Stomach (tissue), 8 donors: ENCODE measurements at regions not wholly inside any gene's neighbourhood (a gene's known extent, or its start where the extent isn't known, plus 50 kb on each side); places are given as distances from the start of the nearest gene placed in this dataset.

Source experiments
- DNase-seq, 2 donors: peaks; one replicate each; pipeline versions ENCODE4 v3.0.0 to v3.0.0-alpha.2; 2013 to 2019
- H3K27ac ChIP-seq, 5 donors: fragments of 200-600 bp in 4 of 5; sonication (generic) in 4 of 5; one replicate each; pipeline ENCODE4 v1.5.1; 2013 to 2019; ENCODE audit warnings: mild to moderate bottlenecking in 1 of 5, moderate library complexity in 1 of 5
- H3K27me3 ChIP-seq, 3 donors: fragments of 200-600 bp; sonication (generic); one replicate each; pipeline ENCODE4 v1.5.1; 2017 to 2019; ENCODE audit warnings: mixed run types in 1 of 3
- H3K36me3 ChIP-seq, 4 donors: fragments of 200-600 bp; sonication (generic); 1 replicate in 3 of 4; 2 replicates in 1 of 4; pipeline ENCODE4 v1.5.1; 2016 to 2019
- H3K4me1 ChIP-seq, 4 donors: fragments of 200-600 bp; sonication (generic); one replicate each; pipeline ENCODE4 v1.5.1; 2016 to 2019
- H3K4me3 ChIP-seq, 4 donors: fragments of 200-600 bp; sonication (generic) in 3 of 4; one replicate each; pipeline ENCODE4 v1.5.1; 2016 to 2019; ENCODE audit warnings: mild to moderate bottlenecking in 1 of 4
- H3K9me3 ChIP-seq, 4 donors: fragments of 200-600 bp; sonication (generic); one replicate each; pipeline ENCODE4 v1.5.1; 2016 to 2019
- CTCF ChIP-seq, 7 experiments: fragments of 450-650 bp in 4 of 7; fragments of 200-600 bp in 3 of 7; sonication (generic) in 3 of 7; IDR thresholded peaks; one replicate each; pipeline ENCODE4 v1.5.1; 2016 to 2019; ENCODE audit warnings: antibody characterized with exemption in 7 of 7, control low read depth in 2 of 7, mild to moderate bottlenecking in 1 of 7
- EP300 ChIP-seq: sonication (generic); formaldehyde crosslinking; IDR thresholded peaks from one replicate; pipeline ENCODE4 v1.6.1; 2017; ENCODE audit warnings: antibody characterized with exemption
- POLR2A ChIP-seq, 4 donors: fragments of 450-650 bp; IDR thresholded peaks; one replicate each; pipeline ENCODE4 v1.6.1; 2016; ENCODE audit warnings: antibody characterized with exemption in 4 of 4, control low read depth in 2 of 4, mild to moderate bottlenecking in 1 of 4, moderate library complexity in 1 of 4
- POLR2AphosphoS5 ChIP-seq, 3 donors: sonication (generic); formaldehyde crosslinking; IDR thresholded peaks; one replicate each; pipeline ENCODE4 v1.6.1; 2016; ENCODE audit warnings: antibody characterized with exemption in 3 of 3
- WGBS, 5 donors: extraction: QIAGEN DNeasy Blood & Tissue Kit in 3 of 5; methylation state at CpG; one replicate each; pipeline versions ENCODE4 v1.1.5 to v1.1.7; 2013 to 2018; 5-methylcytosine and 5-hydroxymethylcytosine counted together
- intact Hi-C: fragments of 100-400 bp; cut with DNase I; formaldehyde crosslinking; loops from one replicate; pipeline ENCODE4 v1.15.1; 2023; ENCODE audit warnings: low total_unique reads
- donor health status: healthy with polysubstance abuse.
- donor health status: Bipolar disorder and iron deficiency.
- donor health status: healthy.

- DNase-seq = no peak
- TF ChIP-seq CTCF (IDR thresholded peaks at IDR 0.05) = no peak
- TF ChIP-seq POLR2A (IDR thresholded peaks at IDR 0.05) = no peak
- TF ChIP-seq POLR2AphosphoS5 (IDR thresholded peaks at IDR 0.05) = no peak
- TF ChIP-seq EP300 = no peak
- H3K27ac ChIP-seq = no peak overlapping the region
- intact Hi-C loops = no loop called here
- H3K4me3 ChIP-seq = no peak overlapping the region
- no peaks in the 10 kb centered on the region for H3K36me3 ChIP-seq
- H3K27me3 ChIP-seq = no peaks in the 10 kb centered on the region
- 90 to 100% (median 96%) methylated on average over 1 of the region's 1 CpG for WGBS, 5 donors
- no peaks in the 10 kb centered on the region for H3K9me3 ChIP-seq
- peaks cover 3 to 6% (median 4%) of the 10 kb centered on the region in 4 donors for H3K4me1 ChIP-seq
Observed at GRCh38 chr15:31164573-31164912, 63.0 kb upstream of the TRPM1 start.

- no peak for DNase-seq
- Histone ChIP-seq H3K27me3 (no peaks in the 10 kb centered on the region), H3K4me1 (no peaks in the 10 kb centered on the region), H3K9me3 (no peaks in the 10 kb centered on the region), H3K36me3 (no peaks in the 10 kb centered on the region), H3K27ac (no peak overlapping the region), H3K4me3 (no peak overlapping the region)
- intact Hi-C loops = no loop called here
- 87 to 98% (median 90%) methylated on average over 2 to 7 of the region's 7 CpGs for WGBS, 5 donors
- TF ChIP-seq CTCF (IDR thresholded peaks at IDR 0.05) (no peak), EP300 (no peak), POLR2A (IDR thresholded peaks at IDR 0.05) (no peak), POLR2AphosphoS5 (IDR thresholded peaks at IDR 0.05) (no peak)
Observed at GRCh38 chr15:31169558-31169957, 68.0 kb upstream of the TRPM1 start.

GRCh38 chr15:31171731-31172130, 70.2 kb upstream of the TRPM1 start:
- DNase-seq = no peak
- H3K27me3 ChIP-seq = no peaks in the 10 kb centered on the region
- H3K4me1 ChIP-seq = no peaks in the 10 kb centered on the region
- TF ChIP-seq EP300 = no peak
- no peak for TF ChIP-seq POLR2A (IDR thresholded peaks at IDR 0.05)
- no peaks in the 10 kb centered on the region for H3K36me3 ChIP-seq
- no peak overlapping the region for H3K27ac ChIP-seq
- H3K4me3 ChIP-seq = no peak overlapping the region
- intact Hi-C loops = no loop called here
- no peaks in the 10 kb centered on the region for H3K9me3 ChIP-seq
- WGBS, 5 donors = 88 to 92% (median 92%) methylated on average over 7 to 8 of the region's 8 CpGs

GRCh38 chr15:31172606-31173005, 71.1 kb upstream of the TRPM1 start:
- H3K27me3 ChIP-seq = no peaks in the 10 kb centered on the region
- no peaks in the 10 kb centered on the region for H3K4me1 ChIP-seq
- intact Hi-C loops = no loop called here
- no peak overlapping the region for H3K4me3 ChIP-seq
- H3K36me3 ChIP-seq = no peaks in the 10 kb centered on the region
- H3K9me3 ChIP-seq = no peaks in the 10 kb centered on the region
- H3K27ac ChIP-seq = no peak overlapping the region
- WGBS, 5 donors = 83 to 93% (median 90%) methylated on average over 4 to 6 of the region's 6 CpGs
- no peak for DNase-seq
- TF ChIP-seq POLR2AphosphoS5 (IDR thresholded peaks at IDR 0.05) = no peak
- no peak for TF ChIP-seq EP300
- no peak for TF ChIP-seq CTCF (IDR thresholded peaks at IDR 0.05)
- no peak for TF ChIP-seq POLR2A (IDR thresholded peaks at IDR 0.05)

- Histone ChIP-seq H3K4me1 (no peaks in the 10 kb centered on the region), H3K36me3 (no peaks in the 10 kb centered on the region), H3K27me3 (no peaks in the 10 kb centered on the region), H3K9me3 (no peaks in the 10 kb centered on the region), H3K27ac (no peak overlapping the region), H3K4me3 (no peak overlapping the region)
- WGBS, 5 donors = 85 to 94% (median 91%) methylated on average over 2 of the region's 2 CpGs
- intact Hi-C loops = no loop called here
- DNase-seq = no peak
- TF ChIP-seq POLR2AphosphoS5 (IDR thresholded peaks at IDR 0.05) (no peak), POLR2A (IDR thresholded peaks at IDR 0.05) (no peak), EP300 (no peak), CTCF (IDR thresholded peaks at IDR 0.05) (no peak)
Observed at GRCh38 chr15:31173790-31174450, 72.4 kb upstream of the TRPM1 start.
